ENCODE measurements at regions not wholly inside any gene's neighbourhood (a gene's known extent, or its start where the extent isn't known, plus 50 kb on each side); places are given as distances from the start of the nearest gene placed in this dataset.
"Not testable (repeated sequence)": the region's sequence is repeated elsewhere in the genome, so short reads cannot be mapped to it uniquely, and the experiment has no call there.

DNA sequence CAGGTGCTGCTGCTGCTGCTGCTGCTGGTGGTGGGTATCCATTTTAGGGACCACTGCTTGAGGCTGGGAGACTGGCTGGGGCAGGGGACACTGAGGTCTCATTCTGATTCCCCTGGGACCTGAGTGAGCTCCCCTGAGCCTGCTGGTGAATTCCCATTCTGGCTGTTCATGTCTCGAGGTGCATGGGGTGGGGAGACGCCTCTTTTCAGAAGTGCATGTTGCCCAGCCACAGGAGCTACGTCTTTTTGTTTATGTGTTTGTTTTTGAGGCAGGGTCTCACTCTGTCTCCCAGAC, 133.4 kb downstream of the RHOU start:
- DNase-seq (ENCODE audit: low read depth in 2 of 2) = no peak

DNA sequence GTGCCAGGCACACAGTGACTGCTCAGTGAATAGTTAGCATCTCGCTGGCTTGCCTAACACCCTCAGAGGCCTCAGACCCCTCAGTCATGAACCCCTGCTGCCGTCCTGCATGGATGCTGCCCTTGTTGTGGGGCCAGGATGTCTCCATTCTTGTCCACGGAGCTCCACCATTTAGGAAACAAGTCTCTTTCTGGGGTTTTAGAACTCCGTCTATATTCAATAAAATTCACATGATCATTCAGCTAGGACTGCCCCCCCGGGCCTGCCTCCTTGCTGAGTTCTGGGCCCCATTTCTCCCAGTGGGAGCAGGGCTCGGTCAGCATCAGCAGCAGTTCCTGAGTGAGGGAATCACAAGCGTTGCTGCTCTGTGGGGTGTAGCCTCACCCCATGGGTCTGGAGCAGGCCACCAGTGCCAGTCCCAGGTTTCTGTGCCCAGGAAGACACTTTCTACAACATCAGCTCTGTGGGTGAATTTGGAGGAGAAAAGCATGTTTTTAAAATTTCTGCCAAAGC, 134.1 kb downstream of the RHOU start:
- DNase-seq (ENCODE audit: low read depth in 2 of 2) = no peak

DNA sequence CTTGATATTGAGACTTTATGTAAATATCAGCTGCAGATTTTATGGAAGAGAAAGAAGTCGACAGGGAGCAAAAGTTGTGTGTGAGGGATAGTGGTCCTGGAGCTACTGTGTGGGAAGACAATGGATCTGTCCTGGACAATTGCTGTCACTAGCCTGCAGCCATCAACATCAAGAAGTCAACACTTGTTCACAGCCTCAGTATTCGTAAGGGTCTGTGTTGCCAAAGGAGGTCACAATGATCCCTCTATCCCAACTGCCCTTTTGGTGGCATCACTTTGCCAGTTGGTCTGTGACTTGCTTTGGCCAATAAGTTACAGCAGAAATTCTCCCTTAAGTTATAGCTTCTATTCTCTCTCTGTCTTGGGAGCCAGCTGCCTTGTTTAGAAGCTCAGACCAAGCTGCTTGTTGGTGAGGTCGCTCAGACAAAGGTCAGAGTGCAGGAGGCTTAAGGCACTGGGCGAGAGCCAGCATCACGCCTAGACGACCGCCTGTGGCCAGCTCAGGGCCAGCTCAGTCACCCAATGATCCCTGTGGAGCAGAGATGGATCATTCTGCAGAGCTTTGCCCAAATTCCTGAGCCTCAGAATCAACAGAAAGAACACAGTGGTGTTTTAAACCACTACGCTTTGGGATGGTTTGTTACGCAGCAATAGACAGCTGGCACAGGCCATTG, 134.9 kb downstream of the RHOU start:
- DNase-seq (ENCODE audit: low read depth in 2 of 2) = no peak

DNA sequence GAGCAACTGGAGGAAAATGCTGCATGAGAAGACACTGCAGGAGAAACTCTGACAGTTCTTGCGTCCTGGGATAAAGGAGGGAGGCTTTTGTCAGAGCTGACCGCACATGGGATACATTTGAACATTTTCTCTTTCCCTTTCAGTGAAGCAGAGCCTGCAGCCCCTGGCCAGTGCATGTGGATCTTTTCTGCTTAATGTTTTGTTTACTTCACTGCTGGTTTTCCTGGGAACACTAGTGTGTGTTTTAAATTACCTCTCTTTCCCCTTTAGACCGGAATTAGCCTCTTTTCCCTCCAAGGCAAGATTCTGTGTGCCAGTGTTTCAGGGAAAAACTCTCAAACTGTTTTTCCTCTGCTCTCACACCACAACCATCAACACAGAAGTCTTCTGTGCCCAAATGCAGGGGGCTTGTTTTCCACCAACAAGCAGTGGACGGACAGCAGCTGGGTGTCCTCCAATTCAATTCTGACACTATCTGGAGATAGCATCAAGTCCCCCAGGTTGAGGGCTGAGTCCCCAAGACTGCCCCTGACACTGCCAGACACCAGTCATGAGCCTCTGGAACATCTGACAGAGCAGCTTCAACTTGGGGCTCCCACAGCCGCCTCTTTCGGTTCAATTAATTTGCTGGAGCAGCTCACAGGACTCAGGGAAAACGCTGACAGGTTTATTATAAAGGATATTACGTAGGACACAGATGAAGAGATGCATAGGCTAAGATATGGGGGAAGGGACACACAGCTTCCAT, 136.2 kb downstream of the RHOU start:
- no peak for DNase-seq (ENCODE audit: low read depth in 2 of 2)

DNA sequence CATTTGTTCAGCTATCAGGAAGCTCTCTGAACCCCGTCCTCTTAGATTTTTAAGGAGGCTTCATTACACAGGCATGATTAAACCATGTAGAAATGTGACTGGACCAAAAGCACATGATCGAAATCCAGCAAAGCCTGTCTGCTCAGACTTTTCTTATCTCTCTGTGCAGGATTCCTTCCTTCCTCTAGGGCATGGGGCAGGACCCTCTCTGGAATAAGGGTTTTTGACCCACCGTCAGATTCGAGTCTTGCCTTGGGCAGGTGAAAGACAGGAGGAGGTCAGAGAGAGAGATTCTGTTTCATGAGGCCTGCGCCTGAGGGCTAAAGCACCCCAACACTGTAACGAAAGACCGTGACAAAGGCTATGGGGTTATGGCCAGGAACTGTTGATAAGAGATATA, 136.8 kb downstream of the RHOU start:
- DNase-seq (ENCODE audit: low read depth in 2 of 2) = no peak

DNA sequence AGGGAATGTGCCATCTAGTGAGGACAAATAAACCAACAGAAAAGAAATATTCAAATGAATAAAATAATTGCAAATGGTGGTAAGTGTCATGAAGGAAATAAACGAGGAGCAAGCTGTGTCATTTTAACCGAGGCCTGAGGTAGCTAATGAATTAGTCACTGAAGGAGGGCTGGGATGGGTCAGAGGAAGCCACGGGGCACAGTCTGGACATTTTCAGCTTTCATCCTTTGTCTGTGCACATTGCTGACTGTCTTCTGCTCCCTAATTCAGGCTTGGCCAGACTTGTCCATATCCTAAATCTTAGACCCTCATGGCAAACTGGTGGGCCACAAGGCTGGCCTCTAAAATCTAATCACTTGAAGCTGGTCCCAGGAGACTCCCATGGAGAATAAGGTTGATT, 138.4 kb downstream of the RHOU start:
- DNase-seq (ENCODE audit: low read depth in 2 of 2) = no peak

DNA sequence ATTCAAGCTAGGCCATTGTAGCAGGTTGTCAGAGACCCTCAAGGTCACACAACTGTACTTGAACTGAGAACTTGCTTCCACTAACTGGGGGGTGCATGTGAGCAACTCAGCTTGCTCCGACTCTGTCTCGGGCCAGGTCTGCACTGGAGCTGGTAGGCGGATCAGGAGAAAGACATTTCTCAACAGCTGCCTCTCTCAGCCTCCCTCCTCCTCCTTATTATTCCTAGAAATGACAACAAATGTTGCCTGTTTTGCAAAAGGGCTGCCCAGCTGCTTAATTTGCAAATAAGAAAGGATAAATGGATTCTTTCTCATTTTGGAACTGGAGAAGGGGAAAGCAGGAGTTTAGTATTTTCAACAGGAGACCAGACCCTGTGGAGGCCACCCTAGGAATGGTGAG, 140.5 kb downstream of the RHOU start:
- DNase-seq (ENCODE audit: low read depth in 2 of 2) = no peak

DNA sequence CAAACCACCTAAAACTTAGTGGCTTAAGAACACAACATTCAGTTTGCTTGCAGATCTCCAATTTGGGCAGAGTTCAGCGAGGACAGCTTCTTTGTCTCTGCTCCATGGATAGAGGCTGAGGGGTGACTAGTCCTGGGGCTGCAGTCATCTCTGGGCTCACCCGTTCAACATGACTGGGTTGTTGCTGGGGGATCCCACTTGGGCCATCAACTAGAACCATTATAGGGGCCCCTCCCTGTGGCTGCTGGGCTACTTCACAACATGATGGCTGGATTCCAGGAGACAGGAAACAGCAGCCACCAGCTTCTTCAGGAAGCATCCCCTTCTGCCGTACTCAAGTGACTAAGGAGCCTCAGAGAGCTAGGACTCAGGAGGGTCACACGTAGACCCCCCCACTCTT, 140.9 kb downstream of the RHOU start:
- no peak for DNase-seq (ENCODE audit: low read depth in 2 of 2)

DNA sequence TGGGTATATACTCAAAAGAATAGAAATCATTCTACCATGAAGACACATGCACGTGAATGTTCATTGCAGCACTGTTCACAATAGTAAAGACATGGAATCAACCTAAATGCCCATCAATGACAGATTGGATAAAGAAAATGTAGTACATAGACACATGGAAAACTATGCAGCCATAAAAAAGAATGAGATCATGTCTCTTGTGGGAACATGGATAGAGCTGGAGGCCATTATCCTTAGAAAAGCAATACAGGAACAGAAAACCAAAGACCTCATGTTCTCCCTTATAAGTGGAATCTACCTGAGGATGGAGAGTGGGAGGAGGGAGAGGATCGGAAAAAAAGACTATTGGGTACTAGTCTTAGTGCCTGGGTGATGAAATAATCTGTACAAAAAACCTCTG, 143.9 kb downstream of the RHOU start:
- DNase-seq (ENCODE audit: low read depth in 2 of 2) = no peak

DNA sequence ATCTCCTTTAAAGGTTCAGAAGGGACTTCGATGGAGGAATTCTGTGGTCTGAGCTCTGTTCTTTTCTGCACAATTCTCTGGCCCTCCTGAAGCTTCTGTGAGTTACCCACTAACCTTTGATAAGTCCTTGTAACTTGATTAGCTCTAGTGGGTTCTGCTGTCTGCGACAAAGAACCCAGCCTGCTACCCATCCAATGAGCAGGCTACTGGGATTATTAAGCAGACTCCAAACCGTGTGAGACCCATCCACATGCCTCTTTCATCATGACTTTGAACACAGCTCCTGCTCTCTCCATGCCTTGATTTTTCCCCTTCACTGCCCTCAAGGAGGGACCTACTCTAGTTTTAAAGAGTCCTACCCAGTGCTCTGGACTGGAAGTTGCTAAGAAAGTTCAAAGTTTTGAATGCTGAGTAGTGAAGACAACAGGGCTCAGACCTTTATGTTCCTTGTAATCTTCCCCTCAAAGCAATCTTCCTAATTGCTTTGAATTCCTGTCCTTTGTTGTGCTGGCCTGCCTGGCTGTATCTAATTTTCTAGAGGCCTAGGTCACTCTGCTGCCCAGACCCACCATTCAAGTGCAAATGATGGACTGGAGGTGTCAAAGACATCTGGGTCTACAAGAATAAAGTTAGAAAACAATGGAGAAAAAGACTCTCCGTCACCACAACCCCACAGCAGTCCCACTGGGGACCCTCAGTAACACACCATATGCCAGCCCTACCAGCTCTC, 146.9 kb downstream of the RHOU start:
- no peak for DNase-seq (ENCODE audit: low read depth in 2 of 2)

DNA sequence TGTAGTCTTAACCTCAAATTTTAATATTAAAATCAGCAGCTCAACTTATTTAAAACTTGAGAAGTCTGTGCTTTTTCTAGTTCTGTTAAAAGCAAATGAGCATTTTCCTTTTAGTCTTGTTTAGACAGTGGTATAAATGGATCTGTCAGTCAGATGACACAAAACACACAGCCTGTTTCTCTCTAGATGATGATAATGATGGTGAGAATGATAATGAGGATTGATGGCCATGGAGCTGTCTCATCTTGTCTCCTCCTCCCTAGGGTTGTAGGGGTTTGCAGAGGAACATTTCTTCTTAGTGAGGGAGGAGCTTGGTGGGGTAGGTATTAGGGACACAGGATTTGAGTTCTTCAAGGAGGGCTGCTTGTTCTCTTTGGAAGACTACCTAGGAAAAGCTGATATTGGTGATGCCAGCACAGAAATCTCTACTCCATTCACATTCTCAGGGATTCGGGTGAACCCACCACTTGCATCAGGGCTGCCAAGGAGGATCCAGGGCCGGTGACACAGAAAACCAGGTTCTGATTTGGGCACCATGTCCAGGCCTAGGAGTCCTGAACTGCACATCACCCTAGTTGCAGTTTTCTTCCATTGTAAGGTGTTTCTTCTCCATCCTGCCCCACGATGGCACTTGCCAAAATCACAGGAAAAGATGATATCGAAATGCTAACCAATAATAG, 147.6 kb downstream of the RHOU start:
- DNase-seq (ENCODE audit: low read depth in 2 of 2) = no peak

DNA sequence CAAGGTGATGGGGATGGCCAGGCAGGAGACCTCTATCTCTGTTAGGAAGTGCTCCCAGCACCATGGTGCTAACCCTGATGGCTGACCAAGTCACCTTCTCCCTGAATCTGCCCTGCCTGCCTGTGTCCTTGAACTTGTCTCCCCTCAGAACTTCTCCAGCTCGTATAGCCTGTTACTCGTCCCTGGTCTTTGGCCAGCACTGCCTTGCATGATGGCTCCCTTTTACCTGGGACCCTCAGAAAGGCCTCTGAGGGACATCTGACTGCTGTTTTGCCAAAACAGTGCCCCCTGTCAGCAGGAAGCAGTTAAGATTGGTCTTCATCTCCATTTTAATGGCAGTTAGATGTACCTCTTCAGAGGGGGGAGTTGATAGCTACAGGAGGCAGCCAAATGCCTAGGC, 148.3 kb downstream of the RHOU start:
- DNase-seq (ENCODE audit: low read depth in 2 of 2) = no peak

DNA sequence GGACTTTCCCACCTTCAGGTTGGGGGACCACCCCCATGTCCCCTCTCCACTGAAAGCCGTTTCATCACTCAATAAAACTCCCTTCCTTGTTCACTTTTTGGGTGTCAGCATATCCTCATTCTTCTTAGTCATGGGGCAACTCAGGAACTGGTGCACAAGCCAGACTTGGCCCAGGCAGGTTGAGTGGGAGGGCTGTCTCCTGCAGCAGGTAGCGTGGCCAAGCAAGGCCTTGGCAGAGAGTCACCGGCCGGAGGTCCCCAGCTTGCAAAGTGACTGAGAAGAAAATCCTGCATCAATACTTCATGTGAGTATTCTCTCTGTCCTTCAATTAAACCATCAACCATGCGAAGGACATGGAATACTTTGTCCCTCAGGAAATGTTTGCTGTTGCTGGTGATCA, 148.9 kb downstream of the RHOU start:
- no peak for DNase-seq (ENCODE audit: low read depth in 2 of 2)

DNA sequence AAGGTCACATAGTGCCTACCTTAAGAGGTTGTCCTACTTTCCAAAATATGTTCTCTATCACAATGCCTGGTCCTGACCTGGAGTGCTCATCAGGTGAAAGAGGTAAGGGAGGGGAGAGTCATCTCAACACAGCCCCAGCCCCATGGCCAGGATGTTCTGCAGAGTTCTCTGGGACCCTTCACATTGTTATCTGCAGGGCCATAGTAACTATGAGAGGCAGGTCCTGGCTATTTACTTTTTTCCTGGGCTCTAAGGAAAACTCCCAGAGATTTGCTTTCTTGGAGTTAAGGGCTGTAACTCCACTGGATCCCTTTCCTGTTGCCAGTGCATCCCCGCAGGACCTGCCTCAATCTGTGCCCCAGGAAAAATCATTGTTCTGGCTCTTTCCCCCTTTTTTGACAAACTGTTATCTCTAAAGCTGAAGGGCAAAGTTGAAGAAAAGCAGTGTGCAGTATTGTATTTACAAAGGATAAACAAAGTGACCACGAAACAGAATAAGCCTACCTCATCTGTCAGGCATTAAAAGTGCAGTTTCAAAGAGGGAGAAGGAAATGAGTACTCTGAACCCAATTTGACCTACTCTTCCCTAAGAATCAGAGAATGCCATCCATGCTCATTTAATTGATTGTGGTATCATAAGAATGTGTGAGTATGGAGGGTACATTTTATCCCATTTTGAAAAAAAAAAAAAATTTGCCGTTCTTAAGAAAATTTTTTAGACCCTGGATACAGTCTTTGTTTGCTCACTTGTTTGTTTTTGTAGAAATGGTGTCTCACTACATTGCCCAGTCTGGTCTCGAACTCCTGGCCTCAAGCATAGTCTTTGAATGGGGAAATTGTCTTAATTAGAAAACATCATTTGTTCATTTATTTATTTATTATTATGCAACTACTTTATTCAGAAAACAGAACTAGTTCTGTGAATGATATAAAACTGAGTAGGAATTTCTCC, 149.6 kb downstream of the RHOU start:
- DNase-seq (ENCODE audit: low read depth in 2 of 2) = no peak

DNA sequence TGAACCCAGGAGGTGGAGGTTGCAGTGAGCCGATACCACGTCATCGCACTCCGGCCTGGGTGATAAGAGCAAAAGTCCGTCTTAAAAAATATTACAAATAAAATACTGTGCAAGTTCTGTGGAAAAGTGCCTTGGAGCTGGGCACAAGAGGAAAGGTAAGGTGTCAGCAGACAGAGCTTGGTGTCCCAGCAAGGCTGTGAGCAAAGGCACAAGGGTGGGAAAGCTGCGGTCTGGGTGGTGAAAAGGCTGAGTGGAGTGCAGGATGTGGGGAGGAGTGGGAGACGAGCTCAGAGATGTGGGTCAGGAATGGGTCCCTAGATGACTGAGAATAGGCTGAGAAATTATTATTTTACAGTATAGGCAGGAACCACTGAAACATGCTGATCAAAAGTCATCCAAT, 150.6 kb downstream of the RHOU start:
- no peak for DNase-seq (ENCODE audit: low read depth in 2 of 2)

DNA sequence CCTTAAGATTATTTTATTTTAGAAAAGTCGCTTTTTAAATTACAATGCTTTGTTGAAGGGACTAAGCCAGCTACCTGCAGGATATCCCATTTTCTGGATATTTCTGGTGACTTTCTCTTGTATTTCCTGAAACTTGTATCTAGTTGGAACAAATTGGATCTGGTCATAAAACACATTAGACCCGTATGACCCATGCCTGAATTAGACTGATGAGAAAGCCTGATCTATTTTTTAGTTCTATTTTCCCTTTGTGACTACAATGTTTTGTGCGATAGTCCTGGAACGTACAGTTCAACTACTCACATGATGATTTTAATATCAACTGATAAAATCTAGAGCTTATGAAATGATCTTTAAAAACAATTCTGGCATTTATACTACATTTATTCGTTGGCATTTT, 151.8 kb downstream of the RHOU start:
- DNase-seq (ENCODE audit: low read depth in 2 of 2) = no peak

DNA sequence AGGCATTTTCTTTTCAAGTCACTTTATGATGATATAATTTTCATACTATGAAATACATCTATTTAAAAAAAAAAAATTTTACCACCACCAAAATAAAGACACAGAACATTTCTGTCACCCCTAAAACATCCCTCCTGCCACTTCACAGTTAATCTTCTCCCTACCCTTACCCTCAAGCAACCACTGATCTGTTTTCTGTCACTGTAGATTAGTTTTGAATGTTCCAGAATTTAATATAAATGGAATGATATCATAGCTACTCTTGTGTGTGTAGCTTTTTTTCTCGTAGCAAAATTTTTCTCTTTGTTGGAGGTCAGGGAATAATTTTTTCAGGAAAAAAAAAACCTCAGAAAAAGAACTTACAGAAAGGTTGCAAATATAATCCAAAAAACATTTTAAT, 152.7 kb downstream of the RHOU start:
- no peak for DNase-seq (ENCODE audit: low read depth in 2 of 2)

DNA sequence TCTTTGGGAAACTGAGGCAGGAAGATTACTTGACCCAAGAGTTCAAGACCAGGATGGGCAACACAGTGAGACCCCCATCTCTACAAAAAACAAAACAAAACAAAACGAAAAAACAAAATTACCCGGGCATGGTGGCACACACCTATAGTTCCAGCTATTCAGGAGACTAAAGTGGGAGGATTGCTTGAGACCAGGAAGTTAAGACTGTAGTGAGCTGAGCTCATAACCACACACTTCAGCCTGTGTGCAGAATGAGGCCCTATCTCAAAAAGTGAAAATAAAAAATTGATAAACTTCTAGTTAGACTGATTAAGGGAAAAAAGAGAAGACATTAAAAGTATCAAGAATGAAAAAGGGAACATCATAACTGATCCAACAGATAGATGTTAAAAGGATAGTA, 154.0 kb downstream of the RHOU start:
- DNase-seq (ENCODE audit: low read depth in 2 of 2) = no peak

DNA sequence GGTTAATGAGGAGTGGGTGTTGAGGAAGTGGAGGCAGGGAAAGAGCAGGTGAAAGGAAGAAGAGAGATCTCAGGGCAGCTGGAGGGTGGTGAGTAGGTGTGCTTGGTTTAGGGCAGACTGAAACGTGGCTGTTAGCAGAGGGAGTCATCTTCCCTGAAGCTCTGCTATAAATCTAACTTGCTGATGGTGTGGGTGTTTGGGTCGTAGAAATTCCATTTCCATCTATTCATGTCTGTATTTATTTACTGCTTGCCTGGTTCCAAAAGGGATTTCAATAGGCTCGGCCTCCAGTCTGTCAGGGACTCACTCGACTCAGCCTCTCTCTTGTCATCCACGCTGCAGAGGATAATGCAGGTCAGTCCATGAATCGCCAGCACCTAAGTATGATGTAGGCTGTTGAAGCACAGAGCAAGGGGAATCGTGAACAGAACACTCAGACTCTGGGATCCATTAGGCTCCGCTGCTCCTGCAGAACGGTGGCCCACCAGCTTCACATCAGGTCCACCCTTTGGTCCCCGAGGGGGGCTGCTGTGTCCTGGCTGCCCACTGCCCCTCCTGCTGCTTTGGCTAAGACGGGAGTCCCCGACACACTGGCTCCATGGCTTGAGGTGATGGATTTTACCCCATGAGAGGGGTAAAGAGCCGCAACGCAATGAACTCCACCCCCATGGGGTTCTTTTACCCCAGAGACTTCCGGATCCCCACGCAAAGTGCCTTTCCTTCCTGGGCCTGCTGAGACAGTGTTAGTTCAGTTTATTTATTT, 156.2 kb downstream of the RHOU start:
- DNase-seq (ENCODE audit: low read depth in 2 of 2) = no peak

DNA sequence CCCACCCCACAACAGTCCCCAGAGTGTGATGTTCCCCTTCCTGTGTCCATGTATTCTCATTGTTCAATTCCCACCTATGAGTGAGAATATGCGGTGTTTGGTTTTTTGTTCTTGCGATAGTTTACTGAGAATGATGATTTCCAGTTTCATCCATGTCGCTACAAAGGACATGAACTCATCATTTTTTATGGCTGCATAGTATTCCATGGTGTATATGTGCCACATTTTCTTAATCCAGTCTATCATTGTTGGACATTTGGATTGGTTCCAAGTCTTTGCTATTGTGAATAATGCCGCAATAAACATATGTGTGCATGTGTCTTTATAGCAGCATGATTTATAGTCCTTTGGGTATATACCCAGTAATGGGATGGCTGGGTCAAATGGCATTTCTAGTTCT, 156.9 kb downstream of the RHOU start:
- DNase-seq (ENCODE audit: low read depth in 2 of 2) = not testable (repeated sequence)

All from fibroblast of skin of left quadriceps (primary cell).